ENCODE measurements at regions not wholly inside any gene's neighbourhood (a gene's known extent, or its start where the extent isn't known, plus 50 kb on each side); places are given as distances from the start of the nearest gene placed in this dataset.
A peak's percentile ranks its signal among the peaks of the same experiment; 100 is the strongest.

GRCh38 chr7:45366475-45366874 is 207.7 kb upstream of the ADCY1 start:
- in situ Hi-C loops (cut with HindIII; ENCODE audit: extremely low pct_ligation_motif_present, low pct_unique_long_range_greater_than_20kb) (no loop called here), intact Hi-C loops (cut with micrococcal nuclease; ENCODE audit: unreplicated experiment) (no loop called here)
- Histone ChIP-seq H4K20me1 (ENCODE audit: insufficient read depth, low read length) (no peaks in the 10 kb centered on the region), H3K27ac (ENCODE audit: extremely low read length, insufficient read depth, low read length) (no peak overlapping the region), H3K9ac (ENCODE audit: insufficient read depth, low read depth, low read length) (no peak overlapping the region), H2AFZ (ENCODE audit: low read length) (no peak overlapping the region), H3K27me3 (ENCODE audit: control insufficient read depth in 1 of 2, insufficient read depth in 2 of 2, low read length in 2 of 2) (peaks cover 0 to 10% of the 10 kb centered on the region in 2 experiments; a peak in 2 of 5 replicates), H3K79me2 (ENCODE audit: insufficient read depth, low read length) (no peaks in the 10 kb centered on the region), H3K4me2 (ENCODE audit: low read depth, low read length) (no peak overlapping the region), H3K4me3 (replicated peaks in 1 of 3; ENCODE audit: insufficient read depth in 1 of 3, low read depth in 2 of 3, low read length in 3 of 3) (no peak overlapping the region), H3K36me3 (replicated peaks in 1 of 2; ENCODE audit: control insufficient read depth in 1 of 2, insufficient read depth in 2 of 2, low read length in 2 of 2) (no peaks in the 10 kb centered on the region), H3K9me3 (ENCODE audit: low read length) (no peaks in the 10 kb centered on the region), H3K4me1 (ENCODE audit: insufficient read depth, low read length) (no peaks in the 10 kb centered on the region)
- 35% methylated on average over 2 of the region's 3 CpGs for WGBS (ENCODE audit: low lambda C conversion rate)
- ChIA-PET CTCF (ENCODE audit: low intra/inter-chr PET ratio, low total read pairs) (no interaction called here), POLR2A (no interaction called here)
- BruUV-seq (replicated peaks) = no TSS peak
- ATAC-seq (no peak), FAIRE-seq (no peak), DNase-seq (ENCODE audit: low spot score) (no peak)
- TF ChIP-seq SP2 (CRISPR knock-in tag; IDR thresholded peaks at IDR 0.05) (no peak), STAT5B (CRISPR knock-in tag; IDR thresholded peaks at IDR 0.05) (no peak), MNT (IDR thresholded peaks at IDR 0.05) (0 out of 2 replicates have a peak, but pooled peaks have one; percentile 44)

GRCh38 chr7:45367026-45367425 is 207.1 kb upstream of the ADCY1 start:
- no peaks in the 10 kb centered on the region for H4K20me1 ChIP-seq (ENCODE audit: insufficient read depth, low read length)
- WGBS (ENCODE audit: low lambda C conversion rate) = under 1% methylated on average over 5 of the region's 5 CpGs
- POLR2A ChIA-PET = no interaction called here
- in situ Hi-C loops (cut with HindIII; ENCODE audit: extremely low pct_ligation_motif_present, low pct_unique_long_range_greater_than_20kb) (no loop called here), intact Hi-C loops (cut with micrococcal nuclease; ENCODE audit: unreplicated experiment) (no loop called here)
- no peak overlapping the region for H3K9ac ChIP-seq (ENCODE audit: insufficient read depth, low read depth, low read length)
- no TSS peak for BruUV-seq (replicated peaks)
- no peak overlapping the region for H3K27ac ChIP-seq (ENCODE audit: extremely low read length, insufficient read depth, low read length)
- TF ChIP-seq ATF7-NPFF (CRISPR knock-in tag; IDR thresholded peaks at IDR 0.05; ENCODE audit: low read depth) (no peak), WIZ (CRISPR knock-in tag; IDR thresholded peaks at IDR 0.05) (no peak), MIXL1 (CRISPR knock-in tag; IDR thresholded peaks at IDR 0.05) (no peak), RXRB (CRISPR knock-in tag; IDR thresholded peaks at IDR 0.05; ENCODE audit: borderline replicate concordance) (no peak), FIP1L1 (IDR thresholded peaks at IDR 0.05; ENCODE audit: borderline replicate concordance, insufficient read depth, low read depth, low read length) (no peak), CENPBD1 (CRISPR knock-in tag; IDR thresholded peaks at IDR 0.05; ENCODE audit: borderline replicate concordance, low read depth) (no peak), TFAP4 (IDR thresholded peaks at IDR 0.05; ENCODE audit: borderline replicate concordance, low read depth) (no peak), ZNF275 (CRISPR knock-in tag; IDR thresholded peaks at IDR 0.05; ENCODE audit: borderline replicate concordance) (no peak)
- no peaks in the 10 kb centered on the region for H3K9me3 ChIP-seq (ENCODE audit: low read length)
- H3K36me3 ChIP-seq (replicated peaks in 1 of 2; ENCODE audit: control insufficient read depth in 1 of 2, insufficient read depth in 2 of 2, low read length in 2 of 2) = no peaks in the 10 kb centered on the region
- no peaks in the 10 kb centered on the region for H3K4me1 ChIP-seq (ENCODE audit: insufficient read depth, low read length)
- no peak overlapping the region for H2AFZ ChIP-seq (ENCODE audit: low read length)
- CTCF ChIA-PET (ENCODE audit: low intra/inter-chr PET ratio, low total read pairs) = no interaction called here
- H3K27me3 ChIP-seq (ENCODE audit: control insufficient read depth in 1 of 2, insufficient read depth in 2 of 2, low read length in 2 of 2) = peaks cover 0 to 10% of the 10 kb centered on the region in 2 experiments; a peak in 2 of 5 replicates
- H3K4me3 ChIP-seq (replicated peaks in 1 of 3; ENCODE audit: insufficient read depth in 1 of 3, low read depth in 2 of 3, low read length in 3 of 3) = no peak overlapping the region
- no peak overlapping the region for H3K4me2 ChIP-seq (ENCODE audit: low read depth, low read length)
- no peak for DNase-seq (ENCODE audit: low spot score)
- ATAC-seq = no peak
- H3K79me2 ChIP-seq (ENCODE audit: insufficient read depth, low read length) = no peaks in the 10 kb centered on the region
- no peak for FAIRE-seq
